Small intestine (tissue), 7 donors: ENCODE measurements at regions not wholly inside any gene's neighbourhood (a gene's known extent, or its start where the extent isn't known, plus 50 kb on each side); places are given as distances from the start of the nearest gene placed in this dataset.
A peak's percentile ranks its signal among the peaks of the same experiment; 100 is the strongest.

Experiments
- DNase-seq, 2 donors: peaks; one replicate each; pipeline versions ENCODE4 v3.0.0 to v3.0.0-alpha.2; 2013
- FAIRE-seq: peaks from 2 replicates; lab custom pipeline; 2012; peaks lifted over from hg19 to GRCh38; lab: Jason Lieb, UNC
- H3K27ac ChIP-seq, 3 donors: one replicate each; pipeline ENCODE4 v1.5.1; 2013; ENCODE audit warnings: low read length in 2 of 3, mild to moderate bottlenecking in 2 of 3, control low read depth in 1 of 3, inconsistent platforms in 1 of 3, low read depth in 1 of 3, moderate library complexity in 1 of 3
- H3K27me3 ChIP-seq, 3 donors: one replicate each; pipeline ENCODE4 v1.6.1; 2013; ENCODE audit warnings: low read length in 3 of 3, inconsistent platforms in 1 of 3; ENCODE audit not compliant: control insufficient read depth in 3 of 3, insufficient read depth in 3 of 3
- H3K36me3 ChIP-seq, 3 donors: one replicate each; pipeline ENCODE4 v1.6.1; 2013; ENCODE audit warnings: low read length in 3 of 3, inconsistent platforms in 1 of 3, low read depth in 1 of 3, mild to moderate bottlenecking in 1 of 3, moderate library complexity in 1 of 3; ENCODE audit not compliant: control insufficient read depth in 3 of 3, insufficient read depth in 2 of 3
- H3K4me1 ChIP-seq, 3 donors: one replicate each; pipeline ENCODE4 v1.6.1; 2013; ENCODE audit warnings: low read length in 2 of 3, inconsistent platforms in 1 of 3, low read depth in 1 of 3, mild to moderate bottlenecking in 1 of 3, moderate library complexity in 1 of 3; ENCODE audit not compliant: control insufficient read depth in 3 of 3, insufficient read depth in 2 of 3
- H3K4me3 ChIP-seq, 3 donors: one replicate each; pipeline ENCODE4 v1.5.1; 2013; ENCODE audit warnings: low read length in 3 of 3, control low read depth in 1 of 3, inconsistent platforms in 1 of 3, low read depth in 1 of 3, mild to moderate bottlenecking in 1 of 3, moderate library complexity in 1 of 3
- H3K9me3 ChIP-seq, 2 donors: one replicate each; pipeline ENCODE4 v1.6.1; 2013; ENCODE audit warnings: low read depth in 1 of 2, low read length in 1 of 2; ENCODE audit not compliant: control insufficient read depth in 2 of 2, insufficient read depth in 1 of 2
- WGBS, 3 donors: extraction: QIAGEN DNeasy Blood & Tissue Kit; methylation state at CpG; one replicate each; pipeline ENCODE4 v1.1.7; 2013; 5-methylcytosine and 5-hydroxymethylcytosine counted together
- donor health status: healthy with polysubstance abuse.
- donor health status: control.
- donor health status: control.
- donor health status: Bipolar disorder and iron deficiency.
- donor health status: healthy.

DNA sequence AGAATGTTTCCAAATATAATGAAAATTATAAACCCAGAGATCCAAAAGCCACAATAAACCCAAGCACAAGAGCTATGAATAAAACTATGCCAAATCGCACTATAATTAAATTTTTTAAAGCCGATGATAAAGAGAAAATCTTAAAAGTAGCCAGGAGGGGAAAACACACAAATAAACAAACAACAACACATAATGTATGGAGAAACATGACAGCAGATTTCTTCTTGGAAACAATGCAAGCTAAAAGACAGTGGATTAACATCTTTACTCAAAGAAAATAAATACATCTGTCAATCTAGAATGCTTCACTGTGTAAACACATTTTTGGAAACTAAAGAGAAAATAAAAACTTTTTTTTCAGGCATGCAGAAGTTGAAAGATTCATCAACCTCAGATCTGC, 53.0 kb upstream of the SMOX start:
- Histone ChIP-seq H3K4me3 (no peak overlapping the region), H3K27me3 (no peaks in the 10 kb centered on the region), H3K9me3 (peaks cover 0 to 4% of the 10 kb centered on the region in 2 donors), H3K4me1 (peaks cover 0 to 8% (median 2%) of the 10 kb centered on the region in 3 donors), H3K27ac (no peak overlapping the region), H3K36me3 (no peaks in the 10 kb centered on the region)
- DNase-seq (no peak), FAIRE-seq (no peak)
- WGBS, 3 donors, result 50 to 65% (median 64%) methylated on average over 2 of the region's 2 CpGs

GRCh38 chr20:4091490-4092479, 56.8 kb upstream of the SMOX start:
- DNase-seq (peak; percentile 71 to 75), FAIRE-seq (no peak)
- Histone ChIP-seq H3K4me3 (no peak overlapping the region), H3K4me1 (peaks cover 0 to 8% (median 2%) of the 10 kb centered on the region in 3 donors), H3K27ac (no peak overlapping the region), H3K36me3 (no peaks in the 10 kb centered on the region), H3K27me3 (no peaks in the 10 kb centered on the region), H3K9me3 (peaks cover 0 to 4% of the 10 kb centered on the region in 2 donors)
- 21 to 43% (median 33%) methylated on average over 23 to 24 of the region's 24 CpGs for WGBS, 3 donors

- no peaks in the 10 kb centered on the region for H3K36me3 ChIP-seq
- no peak overlapping the region for H3K27ac ChIP-seq
- DNase-seq (no peak), FAIRE-seq (no peak)
- peaks cover 0 to 8% (median 2%) of the 10 kb centered on the region in 3 donors for H3K4me1 ChIP-seq
- no peak overlapping the region for H3K4me3 ChIP-seq
- 63 to 75% (median 69%) methylated on average over 6 of the region's 6 CpGs for WGBS, 3 donors
- H3K9me3 ChIP-seq, result peaks cover 0 to 2% of the 10 kb centered on the region in 2 donors
- H3K27me3 ChIP-seq, result no peaks in the 10 kb centered on the region
Observed at GRCh38 chr20:4090756-4091489, 57.7 kb upstream of the SMOX start.

- DNase-seq (no peak), FAIRE-seq (no peak)
- peaks cover 0 to 14% (median 2%) of the 10 kb centered on the region in 3 donors for H3K4me1 ChIP-seq
- H3K9me3 ChIP-seq, result no peaks in the 10 kb centered on the region
- WGBS, 3 donors, result 78 to 90% (median 86%) methylated on average over 11 of the region's 11 CpGs
- H3K36me3 ChIP-seq, result no peaks in the 10 kb centered on the region
- no peak overlapping the region for H3K27ac ChIP-seq
- no peak overlapping the region for H3K4me3 ChIP-seq
- H3K27me3 ChIP-seq, result peaks cover 0 to 4% (median 0%) of the 10 kb centered on the region in 3 donors
Observed at GRCh38 chr20:4089756-4090487, 58.7 kb upstream of the SMOX start.

GRCh38 chr20:4088766-4089165, 59.9 kb upstream of the SMOX start:
- FAIRE-seq (no peak), DNase-seq (no peak)
- H3K9me3 ChIP-seq, result no peaks in the 10 kb centered on the region
- WGBS, 3 donors, result 92 to 94% (median 94%) methylated on average over 4 of the region's 4 CpGs
- H3K36me3 ChIP-seq, result no peaks in the 10 kb centered on the region
- H3K4me3 ChIP-seq, result no peak overlapping the region
- H3K27me3 ChIP-seq, result peaks cover 0 to 4% (median 0%) of the 10 kb centered on the region in 3 donors
- H3K4me1 ChIP-seq, result peaks cover 0 to 14% (median 2%) of the 10 kb centered on the region in 3 donors
- no peak overlapping the region for H3K27ac ChIP-seq

DNA sequence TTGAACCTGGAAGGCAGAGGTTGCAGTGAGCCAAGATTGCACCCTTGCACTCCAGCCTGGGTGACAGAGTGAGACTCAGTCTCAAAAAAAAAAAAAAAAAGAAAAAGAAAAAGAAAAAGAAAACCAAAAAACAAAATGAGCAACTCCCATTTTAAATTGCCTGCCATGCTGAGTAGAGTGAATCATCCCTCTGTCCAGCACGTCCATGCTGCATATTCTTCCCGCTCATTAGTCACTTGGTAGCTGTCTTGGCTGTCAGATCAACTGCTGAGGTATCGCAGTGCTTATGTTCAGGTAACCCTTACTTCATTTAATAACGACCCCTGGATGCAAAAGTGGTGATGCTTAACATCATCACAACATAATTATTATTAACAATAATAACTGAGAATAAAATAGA, 60.7 kb upstream of the SMOX start:
- Histone ChIP-seq H3K36me3 (no peaks in the 10 kb centered on the region), H3K27ac (no peak overlapping the region), H3K4me1 (peaks cover 0 to 20% (median 2%) of the 10 kb centered on the region in 3 donors), H3K4me3 (no peak overlapping the region), H3K27me3 (peaks cover 0 to 4% (median 0%) of the 10 kb centered on the region in 3 donors), H3K9me3 (no peaks in the 10 kb centered on the region)
- DNase-seq (no peak), FAIRE-seq (no peak)
- 71 to 85% (median 83%) methylated on average over 4 of the region's 4 CpGs for WGBS, 3 donors

GRCh38 chr20:4086771-4087687, 61.6 kb upstream of the SMOX start:
- FAIRE-seq (no peak), DNase-seq (no peak)
- Histone ChIP-seq H3K36me3 (no peaks in the 10 kb centered on the region), H3K4me3 (no peak overlapping the region), H3K27ac (no peak overlapping the region), H3K9me3 (no peaks in the 10 kb centered on the region), H3K27me3 (peaks cover 0 to 4% (median 0%) of the 10 kb centered on the region in 3 donors), H3K4me1 (peaks cover 0 to 21% (median 0%) of the 10 kb centered on the region in 3 donors)
- WGBS, 3 donors, result 82 to 92% (median 89%) methylated on average over 13 of the region's 13 CpGs
